Neutrophil (primary cell): ENCODE measurements at regions not wholly inside any gene's neighbourhood (a gene's known extent, or its start where the extent isn't known, plus 50 kb on each side); places are given as distances from the start of the nearest gene placed in this dataset.

Experiments
- H3K27ac ChIP-seq: fragments of 200-600 bp; sonication (generic); 2 replicates; pipeline ENCODE4 v1.5.1; 2016; ENCODE audit warnings: mild to moderate bottlenecking, moderate library complexity
- H3K27me3 ChIP-seq: fragments of 200-600 bp; sonication (generic); 2 replicates; pipeline ENCODE4 v1.6.0; 2016; ENCODE audit warnings: mild to moderate bottlenecking
- H3K36me3 ChIP-seq: fragments of 200-600 bp; sonication (generic); 2 replicates; pipeline ENCODE4 v1.5.1; 2017
- H3K4me1 ChIP-seq, 2 experiments: fragments of 200-600 bp in 1 of 2; sonication (generic) in 1 of 2; 1 replicate in 1 of 2; 2 replicates in 1 of 2; pipeline versions ENCODE4 v1.5.1 to v1.6.1; 2013 to 2016; ENCODE audit warnings: low read depth in 1 of 2, low read length in 1 of 2, mild to moderate bottlenecking in 1 of 2, moderate library complexity in 1 of 2; ENCODE audit not compliant: control insufficient read depth in 1 of 2, insufficient read depth in 1 of 2
- H3K4me3 ChIP-seq, 2 experiments: fragments of 200-600 bp in 1 of 2; sonication (generic) in 1 of 2; 1 replicate in 1 of 2; 2 replicates in 1 of 2; pipeline ENCODE4 v1.5.1; 2013 to 2016; ENCODE audit warnings: low read depth in 1 of 2, low read length in 1 of 2, mild to moderate bottlenecking in 1 of 2, moderate library complexity in 1 of 2
- H3K9me3 ChIP-seq: fragments of 200-600 bp; sonication (generic); 2 replicates; pipeline ENCODE4 v1.5.1; 2016
- CTCF ChIP-seq: fragments of 200-600 bp; sonication (generic); IDR thresholded peaks from 2 replicates; pipeline ENCODE4 v1.5.1; 2016; ENCODE audit warnings: antibody characterized with exemption

- Histone ChIP-seq H3K27ac (no peak overlapping the region), H3K36me3 (no peaks in the 10 kb centered on the region), H3K4me3 (no peak overlapping the region), H3K4me1 (peaks cover 0 to 3% of the 10 kb centered on the region in 2 experiments), H3K27me3 (no peaks in the 10 kb centered on the region), H3K9me3 (no peaks in the 10 kb centered on the region)
- no peak for TF ChIP-seq CTCF
Measured at GRCh38 chr6:14806101-14806500, 439.8 kb upstream of the JARID2 start.

- Histone ChIP-seq H3K4me1 (peaks cover 0 to 3% of the 10 kb centered on the region in 2 experiments), H3K36me3 (no peaks in the 10 kb centered on the region), H3K27me3 (no peaks in the 10 kb centered on the region), H3K4me3 (no peak overlapping the region), H3K9me3 (no peaks in the 10 kb centered on the region), H3K27ac (no peak overlapping the region)
- no peak for TF ChIP-seq CTCF
Measured at GRCh38 chr6:14807130-14807529, 438.7 kb upstream of the JARID2 start.

- no peak for TF ChIP-seq CTCF
- no peak overlapping the region for H3K27ac ChIP-seq
- peaks cover 0 to 3% of the 10 kb centered on the region in 2 experiments for H3K4me1 ChIP-seq
- no peaks in the 10 kb centered on the region for H3K36me3 ChIP-seq
- H3K9me3 ChIP-seq: no peaks in the 10 kb centered on the region
- no peak overlapping the region for H3K4me3 ChIP-seq
- no peaks in the 10 kb centered on the region for H3K27me3 ChIP-seq
Measured at GRCh38 chr6:14807971-14808370, 437.9 kb upstream of the JARID2 start.

GRCh38 chr6:14810021-14810420 is 435.8 kb upstream of the JARID2 start:
- no peak for TF ChIP-seq CTCF
- no peaks in the 10 kb centered on the region for H3K9me3 ChIP-seq
- H3K27ac ChIP-seq: no peak overlapping the region
- H3K36me3 ChIP-seq: no peaks in the 10 kb centered on the region
- H3K4me3 ChIP-seq: no peak overlapping the region
- peaks cover 0 to 1% of the 10 kb centered on the region in 2 experiments for H3K4me1 ChIP-seq
- H3K27me3 ChIP-seq: no peaks in the 10 kb centered on the region

GRCh38 chr6:14811775-14812428 is 434.0 kb upstream of the JARID2 start:
- no peaks in the 10 kb centered on the region for H3K4me1 ChIP-seq
- H3K27ac ChIP-seq: no peak overlapping the region
- no peaks in the 10 kb centered on the region for H3K27me3 ChIP-seq
- no peak for TF ChIP-seq CTCF
- H3K4me3 ChIP-seq: no peak overlapping the region
- H3K9me3 ChIP-seq: no peaks in the 10 kb centered on the region
- H3K36me3 ChIP-seq: no peaks in the 10 kb centered on the region
